Activated CD4-positive, alpha-beta T cell treated with anti-CD3 and anti-CD28 coated beads for 24 hours (primary cell): ENCODE measurements at regions not wholly inside any gene's neighbourhood (a gene's known extent, or its start where the extent isn't known, plus 50 kb on each side); places are given as distances from the start of the nearest gene placed in this dataset.

ENCODE experiments used
- DNase-seq, 2 donors: peaks; one replicate each; pipeline ENCODE4 v3.0.0-alpha.2; 2020; ENCODE audit warnings: low read depth in 2 of 2

DNA sequence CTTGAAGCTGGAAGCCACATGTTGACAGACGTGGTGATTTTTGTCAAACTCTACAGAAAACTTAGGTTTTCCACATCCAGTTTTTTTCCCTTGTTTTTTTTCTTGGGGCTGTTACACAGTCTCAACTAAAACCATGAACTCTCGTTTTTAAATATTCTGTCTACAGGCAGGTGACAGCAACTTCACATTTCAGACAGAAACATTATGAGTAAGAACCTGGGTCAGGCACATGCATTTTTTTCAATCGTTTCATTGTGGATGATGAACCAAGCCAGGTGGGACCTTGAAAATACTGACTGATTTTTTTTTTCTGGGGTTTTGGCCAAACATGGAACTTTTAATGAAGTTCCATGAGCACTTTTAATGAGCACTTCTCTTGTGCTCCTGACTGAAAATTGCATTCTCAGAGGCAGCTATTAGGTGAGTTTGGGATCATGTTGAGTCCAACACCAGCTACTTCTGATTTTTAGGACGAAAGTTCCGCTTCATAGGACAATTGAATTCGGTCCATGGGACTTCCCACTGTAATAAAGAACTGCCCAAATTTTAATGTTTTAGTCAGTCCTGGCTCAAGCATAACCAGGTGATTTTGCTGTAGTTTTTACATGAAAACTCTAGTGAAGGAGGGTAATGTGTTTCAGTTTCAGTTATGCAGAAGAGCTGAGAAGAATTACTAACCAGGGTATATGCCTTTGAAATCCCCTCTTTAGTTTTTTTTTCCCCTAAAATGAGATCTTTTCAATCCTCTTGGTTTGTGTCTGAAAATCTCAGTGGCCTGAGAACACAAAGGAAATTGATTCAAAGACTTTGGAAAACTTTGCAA lies 93.2 kb upstream of the ADAMTS16 start:
- DNase-seq = no peak

DNA sequence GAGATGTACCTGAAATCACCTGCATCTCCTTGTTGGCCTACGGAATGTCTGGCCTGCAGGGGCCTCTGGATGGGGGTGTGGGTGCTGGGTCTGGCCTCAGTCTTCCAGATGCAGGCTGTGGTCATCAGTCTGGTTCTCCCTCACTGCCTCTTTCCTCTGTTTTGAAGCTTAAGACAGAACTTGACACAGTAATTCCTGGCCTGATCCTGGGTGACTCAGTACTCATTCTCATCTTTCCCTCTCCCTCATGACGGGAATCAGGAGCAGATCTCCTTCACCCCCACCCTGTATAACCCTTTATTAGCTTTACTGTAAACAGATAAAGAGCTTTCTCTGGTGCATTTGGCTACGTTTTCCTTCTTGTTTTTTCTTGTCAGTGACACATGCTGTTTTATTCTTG lies 89.3 kb upstream of the ADAMTS16 start:
- no peak for DNase-seq

DNA sequence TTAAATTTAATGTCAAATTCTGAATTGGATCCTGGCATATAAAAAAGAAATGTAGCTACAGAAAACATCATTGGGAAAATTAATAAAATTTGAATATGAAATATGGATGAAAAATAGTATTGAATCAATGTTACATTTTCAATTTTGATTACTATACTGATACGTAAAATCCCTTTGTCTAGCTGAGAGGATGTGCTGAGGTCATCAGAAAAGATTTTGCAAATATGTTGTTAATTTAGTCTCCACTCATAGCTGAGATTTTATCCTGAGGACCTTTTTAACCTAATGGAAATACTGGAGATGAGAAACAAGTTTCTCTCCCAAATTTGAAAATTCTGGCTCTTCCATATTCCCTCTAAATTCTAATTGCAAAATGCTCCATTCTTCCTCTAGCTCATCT lies 84.4 kb upstream of the ADAMTS16 start:
- no peak for DNase-seq

DNA sequence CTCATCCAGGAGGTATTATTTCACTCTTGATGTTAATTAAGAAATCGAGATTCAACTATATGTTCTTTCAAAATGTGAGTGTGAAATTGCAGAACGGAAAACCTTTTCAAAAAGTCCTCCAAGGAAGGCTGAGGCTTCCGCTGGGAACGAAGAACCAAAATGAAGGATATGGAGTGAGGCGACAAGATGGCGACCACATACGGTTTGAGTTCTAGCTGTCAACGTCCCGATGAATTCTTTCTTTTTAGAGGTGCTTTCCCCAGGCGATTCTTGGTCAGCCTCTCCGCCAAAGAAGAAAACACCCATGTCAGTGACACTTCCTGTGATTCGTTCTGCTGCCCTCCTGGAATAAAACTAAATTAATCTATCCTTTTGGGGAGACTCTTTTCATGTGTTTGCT lies 78.3 kb upstream of the ADAMTS16 start:
- DNase-seq = no peak

DNA sequence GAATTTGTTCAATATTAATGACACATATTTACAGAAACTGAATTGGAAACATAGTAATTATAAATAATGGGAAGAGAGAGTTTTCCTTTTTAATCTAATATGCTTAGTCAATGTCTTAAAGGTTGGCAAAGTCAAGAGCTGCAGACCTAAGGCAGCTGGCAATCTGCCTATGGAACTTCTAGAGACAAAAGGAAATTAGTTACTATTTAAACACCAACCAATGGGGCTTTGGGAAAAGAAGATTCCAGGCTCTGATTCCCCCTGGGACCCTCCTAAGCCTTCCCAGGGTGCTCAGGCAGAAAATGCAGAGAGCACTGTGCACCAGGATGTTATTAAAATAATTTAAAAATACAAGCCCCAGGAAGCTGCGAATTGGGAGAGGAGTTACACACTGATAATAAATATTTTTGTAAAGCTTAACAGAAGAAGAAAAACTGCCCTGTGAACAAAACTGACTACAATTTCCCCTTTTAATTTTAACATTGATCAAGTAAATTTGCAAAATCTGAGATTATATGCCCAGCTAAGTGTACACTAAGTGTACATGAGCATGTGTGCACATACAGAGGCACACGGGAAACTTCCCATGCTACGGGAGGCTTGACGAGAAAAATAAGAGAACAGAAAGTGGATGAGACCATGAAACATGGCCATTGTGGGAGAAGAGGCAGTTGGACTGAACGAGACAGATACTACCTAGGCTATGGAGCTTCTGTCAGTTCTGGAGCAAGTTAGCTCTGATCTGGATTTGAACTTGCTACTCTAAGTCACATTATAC lies 77.4 kb upstream of the ADAMTS16 start:
- no peak for DNase-seq

DNA sequence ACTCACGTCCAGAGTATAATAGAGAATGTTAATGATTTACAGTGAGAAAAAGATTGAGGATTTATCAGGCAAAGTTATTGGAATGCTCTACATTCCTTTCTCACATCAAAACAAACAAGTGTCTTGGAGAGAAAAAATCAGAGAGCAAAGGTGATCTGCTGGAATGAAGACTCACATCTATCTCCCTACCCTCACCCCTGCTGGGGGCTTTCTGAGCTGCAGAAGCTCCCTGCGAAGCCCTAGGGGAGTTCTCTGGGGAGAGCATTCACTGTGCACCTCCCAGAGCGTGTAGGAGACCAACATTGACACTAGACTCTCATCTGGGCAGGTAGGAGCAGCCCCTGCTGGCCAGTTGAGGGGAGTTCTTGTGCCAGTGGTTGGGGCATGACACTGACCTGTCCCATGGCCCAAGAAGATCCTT lies 76.6 kb upstream of the ADAMTS16 start:
- no peak for DNase-seq

DNA sequence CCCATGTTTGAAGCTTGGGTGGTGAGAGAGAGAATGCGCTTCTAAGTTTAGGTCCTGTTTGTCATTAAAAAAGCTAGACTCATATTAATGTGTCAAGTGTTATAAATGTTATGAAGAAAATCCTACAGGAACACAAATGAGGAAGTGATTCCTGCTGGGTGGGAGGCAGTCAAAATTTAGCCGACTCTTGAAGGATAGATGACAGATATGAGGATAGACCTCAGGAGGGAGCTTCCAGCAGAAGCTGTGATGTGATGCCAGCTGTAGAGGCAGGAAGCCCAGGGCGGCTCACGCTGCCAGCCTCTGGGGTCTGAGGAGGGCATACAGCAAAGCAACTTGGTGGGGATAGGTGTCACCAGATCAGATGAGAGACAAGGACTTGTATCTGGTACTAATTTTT lies 74.7 kb upstream of the ADAMTS16 start:
- no peak for DNase-seq

DNA sequence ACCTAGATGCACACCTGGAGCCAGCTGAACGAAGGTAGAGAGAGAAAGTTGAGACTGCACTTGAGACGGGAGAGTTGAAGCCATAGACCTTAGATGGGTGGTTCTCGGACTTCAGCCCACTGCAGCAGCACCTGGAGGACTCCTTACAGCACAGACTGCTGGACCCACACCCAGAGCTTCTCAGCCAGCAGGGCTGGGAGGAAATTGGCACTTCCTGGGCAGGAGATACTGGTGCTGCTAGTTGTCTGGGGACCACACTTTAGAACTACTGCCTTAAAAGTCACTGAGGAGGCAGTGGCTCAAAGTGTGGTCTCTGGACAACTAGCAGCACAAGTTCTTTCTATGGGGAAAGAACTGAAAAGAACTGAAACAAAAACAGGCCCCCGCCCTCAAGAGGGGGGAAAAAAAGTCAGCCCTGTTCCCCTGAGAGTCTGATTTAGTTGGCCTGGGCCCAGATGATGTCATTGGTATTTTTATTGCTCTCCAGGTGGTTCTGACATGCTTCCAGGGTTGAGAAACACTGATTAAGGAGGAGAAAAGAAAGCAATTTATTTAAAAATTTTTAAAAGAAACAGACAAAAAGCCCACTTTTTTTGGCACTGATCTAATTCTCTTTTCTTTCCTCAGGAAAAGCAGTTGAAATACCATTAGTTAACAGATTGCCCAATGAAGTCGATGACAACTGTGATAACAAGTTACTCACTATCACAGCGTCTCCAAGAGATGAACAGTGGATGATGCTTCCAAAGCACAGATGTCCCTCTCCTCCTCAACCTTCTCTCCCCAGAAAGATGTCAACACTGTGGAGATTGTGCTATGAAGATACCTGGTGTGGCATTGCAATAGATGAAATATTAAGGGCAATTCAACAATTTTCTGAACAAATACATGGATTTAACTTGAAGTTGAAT lies 73.6 kb upstream of the ADAMTS16 start:
- no peak for DNase-seq

DNA sequence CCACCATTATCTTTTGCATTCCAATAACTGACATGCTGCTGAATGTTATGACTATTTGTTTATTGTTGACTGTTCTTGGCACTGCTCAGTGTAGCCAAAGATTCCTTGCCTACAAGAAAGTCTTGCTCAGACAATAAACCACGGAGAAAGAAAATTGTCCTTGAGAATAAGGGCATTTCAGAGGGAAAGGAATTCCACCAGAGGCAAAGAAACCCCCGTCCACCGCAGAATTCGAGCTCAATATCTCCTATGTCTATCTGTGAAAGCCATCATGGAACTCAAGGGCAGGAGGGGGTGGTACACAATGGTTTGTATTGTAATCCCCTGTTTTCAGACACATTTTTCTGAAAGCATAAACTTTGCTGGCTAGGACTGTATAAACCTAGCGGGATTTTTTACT lies 70.3 kb upstream of the ADAMTS16 start:
- DNase-seq = no peak

DNA sequence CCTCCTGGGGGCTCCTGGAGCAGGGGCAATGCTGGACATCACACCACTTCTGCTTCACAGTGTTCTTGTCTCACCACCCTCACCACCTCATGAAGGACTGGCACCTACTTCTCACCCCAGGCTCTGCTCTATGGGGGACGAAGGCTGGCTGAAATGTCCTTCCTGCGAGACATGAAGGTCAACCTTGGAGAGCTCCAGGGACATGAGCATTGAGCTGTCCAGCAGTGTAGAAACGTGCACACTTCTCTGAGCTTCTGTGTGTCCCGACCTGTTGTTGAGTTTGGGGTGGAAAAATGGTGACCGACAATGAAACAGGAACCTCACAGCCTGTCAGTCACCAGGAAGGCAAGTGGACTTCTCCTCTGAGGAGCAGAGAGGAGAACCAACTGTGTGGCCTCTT lies 68.6 kb upstream of the ADAMTS16 start:
- DNase-seq = no peak

DNA sequence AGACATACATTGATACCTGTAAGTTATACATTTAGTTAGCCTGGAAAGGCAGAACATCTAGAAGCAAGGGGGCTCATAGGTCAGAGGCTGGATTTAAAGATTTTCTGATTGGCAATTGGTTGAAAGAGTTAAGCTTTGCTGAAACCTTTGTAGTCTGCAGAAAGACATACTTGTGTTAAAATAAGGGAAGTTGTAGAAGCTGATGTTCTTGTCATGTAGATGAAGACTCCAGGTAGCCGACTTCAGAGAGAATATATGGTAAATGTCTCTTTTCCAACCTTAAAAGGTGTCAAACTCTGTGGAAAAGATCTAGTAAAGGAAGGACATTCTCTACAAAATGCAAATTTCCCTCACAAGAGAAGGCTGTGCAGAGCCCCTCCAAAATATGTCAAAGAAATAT lies 62.9 kb upstream of the ADAMTS16 start:
- no peak for DNase-seq

DNA sequence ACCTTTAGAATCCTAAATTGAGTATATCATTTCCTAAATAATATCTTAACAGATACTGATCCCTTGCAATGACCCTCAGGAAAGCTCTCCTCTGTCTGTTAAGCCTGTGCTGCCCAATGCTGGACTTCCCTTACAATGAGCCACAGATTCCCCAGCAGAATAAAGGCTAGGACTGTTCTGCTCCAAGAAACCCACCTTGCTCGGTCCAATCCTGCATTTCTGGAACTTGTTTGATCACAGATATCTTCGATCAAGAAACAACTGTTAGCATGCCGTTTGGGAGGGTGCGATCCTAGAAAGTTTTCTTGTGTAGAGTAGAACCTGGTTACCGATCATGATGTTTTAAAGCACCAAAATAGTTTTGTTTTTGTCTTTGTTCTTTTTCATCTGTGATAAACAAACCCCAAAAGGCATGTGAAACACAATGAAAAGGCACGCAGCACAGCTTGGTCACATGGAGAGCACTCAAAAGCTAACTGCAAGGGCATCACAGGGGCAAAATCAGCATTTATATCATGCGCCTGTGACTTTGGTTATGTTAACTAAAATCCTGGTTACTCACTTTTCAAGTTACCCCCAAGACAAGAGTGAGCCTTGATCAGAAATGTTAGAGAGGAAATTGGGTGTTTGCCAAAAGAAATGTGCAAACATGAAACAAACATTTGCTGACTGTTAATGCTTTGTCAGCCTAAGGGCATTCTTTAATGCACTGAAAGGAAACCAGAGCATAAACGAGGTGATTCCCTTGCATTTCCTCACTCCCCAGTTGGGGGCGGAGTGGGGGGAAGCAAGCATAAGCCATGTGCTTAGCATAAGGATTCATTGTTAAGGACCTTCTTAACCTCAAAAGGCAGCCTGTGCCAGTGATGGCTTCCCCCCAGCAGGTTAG lies 61.9 kb upstream of the ADAMTS16 start:
- no peak for DNase-seq

DNA sequence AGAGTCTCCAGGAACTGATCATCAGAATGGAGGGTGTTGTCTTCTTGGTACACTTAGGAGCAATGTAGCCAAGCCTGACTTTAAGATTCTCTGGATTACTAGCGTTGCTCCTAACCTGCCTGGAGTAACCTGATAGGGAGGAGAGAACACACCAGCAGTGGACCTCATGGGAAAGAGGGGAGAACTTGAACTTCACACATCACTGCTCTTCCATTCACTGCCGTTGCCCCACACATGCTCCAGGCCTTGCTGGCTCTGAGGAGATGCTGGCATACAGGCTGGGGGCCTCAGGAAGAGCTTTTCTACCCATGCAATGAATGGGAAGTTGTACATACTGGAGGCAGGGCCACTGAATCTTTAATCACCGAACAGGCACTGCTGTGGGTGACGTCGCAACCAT lies 60.3 kb upstream of the ADAMTS16 start:
- no peak for DNase-seq

DNA sequence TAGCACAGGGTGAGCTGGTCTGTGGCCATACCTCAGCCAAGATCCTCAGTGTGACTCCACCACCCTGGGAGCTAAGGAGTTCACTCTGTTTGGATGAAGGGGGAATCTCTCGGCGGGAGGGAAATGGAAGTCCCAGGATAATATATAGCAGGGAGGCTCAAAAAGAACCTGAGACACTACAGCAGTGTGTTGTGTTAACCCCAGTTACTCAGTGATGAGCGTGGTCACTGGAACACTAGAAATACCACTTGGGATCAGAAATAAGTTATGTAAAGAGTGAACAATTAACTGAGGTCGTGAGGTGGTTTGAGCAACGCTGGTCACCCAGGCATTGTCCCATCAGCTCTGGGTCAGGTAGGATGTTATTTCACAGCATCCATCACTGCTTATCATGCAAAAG lies 59.3 kb upstream of the ADAMTS16 start:
- no peak for DNase-seq

DNA sequence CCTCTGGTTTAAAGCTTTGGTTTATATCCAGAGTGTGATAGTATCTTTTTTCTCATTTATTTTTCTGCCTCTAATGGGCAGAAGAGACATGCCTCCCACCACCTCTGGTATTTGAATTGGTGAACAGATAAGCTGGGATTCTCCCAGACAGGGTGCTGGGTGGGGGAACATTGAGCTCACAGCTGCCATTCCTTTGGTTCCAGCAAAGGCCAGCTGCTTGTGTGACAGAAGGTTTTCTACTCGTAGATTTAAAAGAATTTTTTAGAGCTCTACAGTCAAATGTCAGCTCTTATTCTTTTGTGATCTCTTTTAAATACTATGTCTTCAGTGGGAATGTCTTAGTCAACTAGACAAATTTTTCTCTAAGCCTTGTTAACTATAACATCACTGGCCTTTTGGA lies 54.7 kb upstream of the ADAMTS16 start:
- DNase-seq = no peak

DNA sequence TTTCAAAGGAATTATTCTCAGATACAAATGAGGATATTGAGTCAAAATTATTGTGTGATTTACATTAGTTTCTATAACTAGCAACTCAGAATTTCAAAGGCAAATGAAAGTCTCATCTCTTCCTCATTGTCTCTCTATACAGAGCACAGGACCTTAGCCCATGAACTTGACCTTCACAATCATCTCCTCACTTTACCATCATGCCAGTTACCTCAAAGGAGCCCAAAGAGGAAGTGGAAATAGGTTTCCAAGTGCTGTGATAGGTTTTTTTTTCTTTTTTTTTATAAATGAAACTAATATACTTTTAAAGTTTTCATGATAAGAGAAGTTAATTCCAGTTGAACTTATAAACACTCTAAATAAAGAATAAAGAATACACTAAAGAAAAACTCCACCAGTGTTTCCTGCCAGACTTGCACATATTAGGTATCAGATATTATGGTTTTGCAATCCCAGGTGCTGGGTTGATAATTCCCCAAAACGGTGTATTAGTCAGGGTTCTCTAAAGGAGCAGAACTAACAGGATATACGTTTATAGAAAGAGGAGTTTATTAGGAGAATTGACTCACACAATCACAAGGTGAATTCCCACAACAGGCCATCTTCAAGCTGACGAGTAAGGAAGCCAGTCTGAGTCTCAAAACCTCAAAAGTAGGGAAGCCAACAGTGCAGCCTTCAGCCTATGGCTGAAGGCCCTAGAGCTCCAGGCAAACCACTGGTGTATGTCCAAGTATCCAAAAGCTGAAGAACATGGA lies 50.1 kb upstream of the ADAMTS16 start:
- DNase-seq = no peak
